NOMO-1 treated with dmso at 0.1 percent for 144 hours (cell line): ENCODE measurements at regions not wholly inside any gene's neighbourhood (a gene's known extent, or its start where the extent isn't known, plus 50 kb on each side); places are given as distances from the start of the nearest gene placed in this dataset.
"Not testable (repeated sequence)": the region's sequence is repeated elsewhere in the genome, so short reads cannot be mapped to it uniquely, and the experiment has no call there.

Source experiments
- DNase-seq: peaks from one replicate; lab custom pipeline; 2025; ENCODE audit not compliant: unreplicated experiment; lab: John Stamatoyannopoulos, UW

GRCh38 chr14:71552809-71553208 lies 379.4 kb upstream of the RGS6 start:
- no peak for DNase-seq

GRCh38 chr14:71553779-71554178 lies 378.4 kb upstream of the RGS6 start:
- DNase-seq, result no peak

DNA sequence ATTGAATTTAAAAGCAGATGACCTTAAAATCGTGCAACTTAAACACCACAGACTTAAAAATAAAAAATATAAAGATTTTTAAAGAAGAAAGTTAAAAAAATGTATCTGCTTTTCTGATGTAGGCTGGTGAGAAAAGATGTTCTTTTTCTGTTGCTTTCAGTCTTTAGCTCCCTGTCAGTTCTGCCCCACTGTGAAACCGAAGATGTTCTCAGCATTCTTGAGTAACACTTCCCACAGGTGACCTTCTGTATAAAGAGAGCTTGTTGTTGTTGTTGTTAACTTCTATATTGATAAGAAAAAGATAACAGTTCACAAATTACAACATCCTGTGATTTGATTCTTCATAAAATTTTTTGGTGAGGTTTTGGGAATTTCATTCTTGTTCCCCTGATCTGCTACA lies 377.9 kb upstream of the RGS6 start:
- no peak for DNase-seq

- DNase-seq, result no peak
Observed at GRCh38 chr14:71554959-71555612, 377.1 kb upstream of the RGS6 start.

- peak; percentile 4 for DNase-seq
Observed at GRCh38 chr14:71555654-71556559, 376.3 kb upstream of the RGS6 start.

- DNase-seq, result no peak
Observed at GRCh38 chr14:71556730-71557129, 375.5 kb upstream of the RGS6 start.

DNA sequence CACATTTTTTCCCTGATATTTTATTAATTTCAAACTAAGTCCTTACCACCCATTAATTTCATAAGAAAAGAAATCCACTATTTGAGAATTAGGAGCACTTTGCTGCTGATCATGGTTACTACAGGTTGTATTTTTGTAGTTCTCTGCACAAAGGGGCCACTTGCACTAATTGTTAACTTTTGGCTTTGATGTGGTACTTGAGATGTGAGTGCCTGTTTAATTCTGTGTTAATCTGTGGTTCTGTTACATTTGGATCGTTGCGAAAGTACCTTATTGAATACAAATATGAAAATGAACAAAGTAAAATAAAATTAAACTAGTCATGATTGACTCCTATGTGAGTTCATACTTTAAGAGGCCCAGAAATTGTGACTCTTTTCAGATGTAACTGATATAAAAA lies 374.9 kb upstream of the RGS6 start:
- DNase-seq, result no peak

GRCh38 chr14:71558943-71559342 lies 373.3 kb upstream of the RGS6 start:
- not testable (repeated sequence) for DNase-seq

GRCh38 chr14:71560751-71561150 lies 371.5 kb upstream of the RGS6 start:
- no peak for DNase-seq

GRCh38 chr14:71563492-71564153 lies 368.6 kb upstream of the RGS6 start:
- no peak for DNase-seq

GRCh38 chr14:71566276-71566675 lies 366.0 kb upstream of the RGS6 start:
- DNase-seq, result peak; percentile 8

- DNase-seq, result not testable (repeated sequence)
Observed at GRCh38 chr14:71567499-71568133, 364.6 kb upstream of the RGS6 start.

GRCh38 chr14:71574976-71575375 lies 357.3 kb upstream of the RGS6 start:
- DNase-seq, result no peak

- no peak for DNase-seq
Observed at GRCh38 chr14:71576472-71576871, 355.8 kb upstream of the RGS6 start.

DNA sequence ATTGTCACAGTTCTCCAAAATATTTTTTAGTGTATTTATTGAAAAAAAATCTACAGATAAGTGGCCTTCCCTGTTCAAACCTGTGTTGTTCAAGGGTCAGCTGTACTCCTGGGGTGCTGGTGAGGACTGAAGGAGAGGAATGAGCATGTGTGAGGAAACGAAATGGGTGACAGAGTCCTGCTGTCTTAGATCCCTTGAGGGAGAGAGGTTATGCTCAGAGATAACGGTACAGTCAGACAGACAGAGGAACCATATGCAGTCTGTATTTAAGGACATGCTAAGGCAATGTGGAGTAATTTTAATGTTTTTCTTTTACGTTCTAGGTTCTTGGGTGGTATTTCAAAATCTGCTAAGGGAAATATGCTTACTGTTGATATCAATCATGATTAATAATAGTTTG lies 352.9 kb upstream of the RGS6 start:
- DNase-seq, result no peak

GRCh38 chr14:71582705-71583104 lies 349.5 kb upstream of the RGS6 start:
- DNase-seq, result no peak

GRCh38 chr14:71583194-71583593 lies 349.0 kb upstream of the RGS6 start:
- DNase-seq, result no peak

GRCh38 chr14:71583705-71584104 lies 348.5 kb upstream of the RGS6 start:
- DNase-seq, result no peak

GRCh38 chr14:71585361-71585760 lies 346.9 kb upstream of the RGS6 start:
- DNase-seq, result no peak

GRCh38 chr14:71586131-71586897 lies 345.9 kb upstream of the RGS6 start:
- DNase-seq, result no peak

DNA sequence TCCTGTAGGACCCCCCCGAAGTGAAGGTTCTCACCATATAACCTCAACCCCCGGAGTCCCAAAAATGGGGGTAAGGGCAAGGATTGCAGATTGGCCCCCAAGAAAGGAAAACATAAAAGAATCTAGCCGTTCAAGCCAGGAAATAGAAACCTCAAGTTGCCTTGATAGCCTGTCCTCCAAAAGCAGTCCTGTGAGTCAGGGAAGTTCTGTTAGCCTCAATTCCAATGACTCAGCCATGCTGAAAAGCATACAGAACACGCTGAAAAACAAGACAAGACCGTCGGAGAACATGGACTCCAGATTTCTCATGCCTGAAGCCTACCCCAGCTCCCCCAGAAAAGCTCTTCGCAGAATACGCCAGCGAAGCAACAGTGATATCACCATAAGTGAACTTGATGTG lies 344.2 kb upstream of the RGS6 start:
- no peak for DNase-seq
